SK-N-SH (cell line): ENCODE measurements at regions not wholly inside any gene's neighbourhood (a gene's known extent, or its start where the extent isn't known, plus 50 kb on each side); places are given as distances from the start of the nearest gene placed in this dataset.

ENCODE experiments used
- CTCF ChIA-PET: fragments of 300-600, 350-600 bp; formaldehyde crosslinking; extraction: SDS; loops from one replicate; lab custom pipeline; 2021; lab: Yijun Ruan, JAX
- POLR2A ChIA-PET: fragments of 350-600 bp; sonication (Branson Sonifier 250); formaldehyde crosslinking; extraction: SDS; loops from one replicate; lab custom pipeline; 2020; ENCODE audit warnings: antibody characterized with exemption, inconsistent platforms; lab: Yijun Ruan, JAX
- DNase-seq: peaks from one replicate; pipeline ENCODE4 v3.0.0; 2012
- H2AFZ ChIP-seq: fragments of 200-600 bp; sonication (generic); 2 replicates; pipeline ENCODE4 v1.8.1; 2016; ENCODE audit warnings: antibody characterized with exemption, mild to moderate bottlenecking, low read depth
- H3F3A ChIP-seq: fragments of 200-600 bp; sonication (generic); replicated peaks from 2 replicates; pipeline ENCODE3; 2016; ENCODE audit warnings: antibody characterized with exemption, mild to moderate bottlenecking; ENCODE audit not compliant: insufficient read depth
- H3K27ac ChIP-seq, 2 experiments: fragments of 200-500 bp in 1 of 2; fragments of 200-600 bp in 1 of 2; sonication (Bioruptor generic) in 1 of 2; sonication (generic), shearing (Covaris generic) in 1 of 2; 2 replicates each; pipeline versions ENCODE4 v1.5.1 to v1.6.1; 2014 to 2016; ENCODE audit warnings: low read depth in 2 of 2, inconsistent platforms in 1 of 2, low read length in 1 of 2, mild to moderate bottlenecking in 1 of 2, mixed read lengths in 1 of 2
- H3K27me3 ChIP-seq: fragments of 200-600 bp; sonication (generic), shearing (Covaris generic); 2 replicates; pipeline ENCODE4 v1.6.1; 2016; ENCODE audit warnings: mixed run types; ENCODE audit not compliant: insufficient read depth
- H3K36me3 ChIP-seq, 2 experiments: fragments of 200-500 bp in 1 of 2; fragments of 200-600 bp in 1 of 2; sonication (Bioruptor generic) in 1 of 2; sonication (generic) in 1 of 2; replicated peaks in 1 of 2; 2 replicates each; pipeline versions ENCODE3 to v1.5.1; 2014 to 2016; ENCODE audit warnings: low read length in 1 of 2, mild to moderate bottlenecking in 1 of 2; ENCODE audit not compliant: insufficient read depth in 2 of 2, control insufficient read depth in 1 of 2
- H3K4me1 ChIP-seq, 2 experiments: fragments of 200-500 bp in 1 of 2; fragments of 200-600 bp in 1 of 2; sonication (Bioruptor generic) in 1 of 2; sonication (generic), shearing (Covaris generic) in 1 of 2; 2 replicates each; pipeline versions ENCODE4 v1.5.1 to v1.6.1; 2014 to 2016; ENCODE audit warnings: low read depth in 1 of 2, low read length in 1 of 2, mixed run types in 1 of 2; ENCODE audit not compliant: insufficient read depth in 2 of 2, control insufficient read depth in 1 of 2
- H3K4me2 ChIP-seq: fragments of 200-600 bp; sonication (generic), shearing (Covaris generic); 2 replicates; pipeline ENCODE4 v1.6.1; 2017; ENCODE audit warnings: mixed run types
- H3K4me3 ChIP-seq, 2 experiments: fragments of 200-500 bp in 1 of 2; fragments of 200-600 bp in 1 of 2; sonication (Bioruptor generic) in 1 of 2; sonication (generic), shearing (Covaris generic) in 1 of 2; 2 replicates each; pipeline versions ENCODE4 v1.5.1 to v1.8.1; 2014 to 2016; ENCODE audit warnings: low read depth in 2 of 2, inconsistent platforms in 1 of 2, low read length in 1 of 2, mild to moderate bottlenecking in 1 of 2, mixed read lengths in 1 of 2, moderate library complexity in 1 of 2
- H3K79me2 ChIP-seq: fragments of 200-600 bp; sonication (generic); 2 replicates; pipeline ENCODE4 v1.8.1; 2017; ENCODE audit warnings: mild to moderate bottlenecking; ENCODE audit not compliant: insufficient read depth
- H3K9ac ChIP-seq: fragments of 200-600 bp; sonication (generic); 2 replicates; pipeline ENCODE4 v1.6.1; 2017; ENCODE audit warnings: mixed run types
- H3K9me2 ChIP-seq: fragments of 200-600 bp; sonication (generic); 2 replicates; pipeline ENCODE4 v1.6.1; 2017; ENCODE audit warnings: mixed run types
- H3K9me3 ChIP-seq: fragments of 200-600 bp; sonication (generic); 2 replicates; pipeline ENCODE4 v1.6.1; 2017; ENCODE audit warnings: mixed run types, mild to moderate bottlenecking, moderate library complexity
- H4K20me1 ChIP-seq: fragments of 200-600 bp; sonication (generic); 2 replicates; pipeline ENCODE4 v1.6.1; 2017; ENCODE audit warnings: mild to moderate bottlenecking, mixed run types; ENCODE audit not compliant: insufficient read depth
- CHD2 ChIP-seq: fragments of 150-350 bp; IDR thresholded peaks from 2 replicates; pipeline ENCODE4 v1.6.1; 2018; ENCODE audit warnings: low read length; ENCODE audit not compliant: partially characterized antibody
- ELF1 ChIP-seq: IDR thresholded peaks from 2 replicates; pipeline ENCODE4 v1.4.0; 2012
- EP300 ChIP-seq, 2 experiments: IDR thresholded peaks; 2 replicates each; pipeline versions ENCODE4 v1.4.0 to v1.6.1; 2012; ENCODE audit warnings: borderline replicate concordance in 1 of 2, low read depth in 1 of 2, low read length in 1 of 2
- IRF3 ChIP-seq: fragments of 150-350 bp; IDR thresholded peaks from 2 replicates; pipeline ENCODE4 v1.6.1; 2016; ENCODE audit warnings: mild to moderate bottlenecking, low read depth, low read length
- MXI1 ChIP-seq: IDR thresholded peaks from 2 replicates; pipeline ENCODE4 v1.6.1; 2012; ENCODE audit warnings: mild to moderate bottlenecking, low read depth, low read length, improper control_type of control experiment
- POLR2AphosphoS5 ChIP-seq: IDR thresholded peaks from 2 replicates; pipeline ENCODE4 v1.6.1; 2012; ENCODE audit warnings: low read depth, low read length
- RAD21 ChIP-seq: IDR thresholded peaks from 2 replicates; pipeline ENCODE4 v1.6.1; 2012; ENCODE audit warnings: mild to moderate bottlenecking, low read length
- TCF12 ChIP-seq: IDR thresholded peaks from 2 replicates; pipeline ENCODE4 v1.4.0; 2012
- ZBTB33 ChIP-seq: IDR thresholded peaks from 2 replicates; pipeline ENCODE4 v1.4.0; 2012; ENCODE audit warnings: low read depth, borderline replicate concordance
- WGBS: methylation state at CpG from one replicate; pipeline ENCODE4 v1.1.6; 2017; ENCODE audit warnings: low lambda C conversion rate; 5-methylcytosine and 5-hydroxymethylcytosine counted together
- TF ChIP-seq, protein P1 (sequence below): IDR thresholded peaks from 2 replicates; pipeline ENCODE4 v1.6.1; 2012; ENCODE audit warnings: mild to moderate bottlenecking, low read depth, low read length, moderate library complexity
- TF ChIP-seq, protein P2 (sequence below): fragments of 150-350 bp; IDR thresholded peaks from 2 replicates; pipeline ENCODE4 v1.6.1; 2017; ENCODE audit warnings: antibody characterized with exemption, low read length, low read depth, borderline replicate concordance

- Histone ChIP-seq H3K9ac (no peak overlapping the region), H3K9me3 (no peaks in the 10 kb centered on the region), H3K27ac (no peak overlapping the region), H3F3A (peaks cover 4% of the 10 kb centered on the region), H2AFZ (no peak overlapping the region), H3K27me3 (no peaks in the 10 kb centered on the region; the same call in 1 of the 2 replicates), H3K4me1 (no peaks in the 10 kb centered on the region), H3K4me2 (no peak overlapping the region), H3K4me3 (no peak overlapping the region), H3K36me3 (no peaks in the 10 kb centered on the region), H3K79me2 (no peaks in the 10 kb centered on the region), H4K20me1 (no peaks in the 10 kb centered on the region), H3K9me2 (no peaks in the 10 kb centered on the region)
- POLR2A ChIA-PET: no interaction called here
- no peak for DNase-seq
- TF ChIP-seq IRF3 (no peak), TCF12 (no peak), CHD2 (no peak), RAD21 (no peak), MXI1 (no peak), ELF1 (no peak), POLR2AphosphoS5 (no peak), EP300 (IDR thresholded peaks at IDR 0.05; ENCODE audit: borderline replicate concordance in 1 of 2, low read depth in 1 of 2, low read length in 1 of 2) (no peak), ZBTB33 (no peak)
- TF ChIP-seq, protein P1, sequence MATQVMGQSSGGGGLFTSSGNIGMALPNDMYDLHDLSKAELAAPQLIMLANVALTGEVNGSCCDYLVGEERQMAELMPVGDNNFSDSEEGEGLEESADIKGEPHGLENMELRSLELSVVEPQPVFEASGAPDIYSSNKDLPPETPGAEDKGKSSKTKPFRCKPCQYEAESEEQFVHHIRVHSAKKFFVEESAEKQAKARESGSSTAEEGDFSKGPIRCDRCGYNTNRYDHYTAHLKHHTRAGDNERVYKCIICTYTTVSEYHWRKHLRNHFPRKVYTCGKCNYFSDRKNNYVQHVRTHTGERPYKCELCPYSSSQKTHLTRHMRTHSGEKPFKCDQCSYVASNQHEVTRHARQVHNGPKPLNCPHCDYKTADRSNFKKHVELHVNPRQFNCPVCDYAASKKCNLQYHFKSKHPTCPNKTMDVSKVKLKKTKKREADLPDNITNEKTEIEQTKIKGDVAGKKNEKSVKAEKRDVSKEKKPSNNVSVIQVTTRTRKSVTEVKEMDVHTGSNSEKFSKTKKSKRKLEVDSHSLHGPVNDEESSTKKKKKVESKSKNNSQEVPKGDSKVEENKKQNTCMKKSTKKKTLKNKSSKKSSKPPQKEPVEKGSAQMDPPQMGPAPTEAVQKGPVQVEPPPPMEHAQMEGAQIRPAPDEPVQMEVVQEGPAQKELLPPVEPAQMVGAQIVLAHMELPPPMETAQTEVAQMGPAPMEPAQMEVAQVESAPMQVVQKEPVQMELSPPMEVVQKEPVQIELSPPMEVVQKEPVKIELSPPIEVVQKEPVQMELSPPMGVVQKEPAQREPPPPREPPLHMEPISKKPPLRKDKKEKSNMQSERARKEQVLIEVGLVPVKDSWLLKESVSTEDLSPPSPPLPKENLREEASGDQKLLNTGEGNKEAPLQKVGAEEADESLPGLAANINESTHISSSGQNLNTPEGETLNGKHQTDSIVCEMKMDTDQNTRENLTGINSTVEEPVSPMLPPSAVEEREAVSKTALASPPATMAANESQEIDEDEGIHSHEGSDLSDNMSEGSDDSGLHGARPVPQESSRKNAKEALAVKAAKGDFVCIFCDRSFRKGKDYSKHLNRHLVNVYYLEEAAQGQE: no peak
- TF ChIP-seq, protein P2, sequence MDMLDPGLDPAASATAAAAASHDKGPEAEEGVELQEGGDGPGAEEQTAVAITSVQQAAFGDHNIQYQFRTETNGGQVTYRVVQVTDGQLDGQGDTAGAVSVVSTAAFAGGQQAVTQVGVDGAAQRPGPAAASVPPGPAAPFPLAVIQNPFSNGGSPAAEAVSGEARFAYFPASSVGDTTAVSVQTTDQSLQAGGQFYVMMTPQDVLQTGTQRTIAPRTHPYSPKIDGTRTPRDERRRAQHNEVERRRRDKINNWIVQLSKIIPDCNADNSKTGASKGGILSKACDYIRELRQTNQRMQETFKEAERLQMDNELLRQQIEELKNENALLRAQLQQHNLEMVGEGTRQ: no peak
- 74% methylated on average over 7 of the region's 7 CpGs for WGBS
- CTCF ChIA-PET: interaction anchor here (0.7 kb wide), 1 partner anchor 274 kb away, joined by 3 read pairs; no protein-coding TSS in a partner anchor
Measured at GRCh38 chr13:50250401-50250800, 235.2 kb downstream of the KCNRG start.
